ENCODE measurements at regions not wholly inside any gene's neighbourhood (a gene's known extent, or its start where the extent isn't known, plus 50 kb on each side); places are given as distances from the start of the nearest gene placed in this dataset.

DNA sequence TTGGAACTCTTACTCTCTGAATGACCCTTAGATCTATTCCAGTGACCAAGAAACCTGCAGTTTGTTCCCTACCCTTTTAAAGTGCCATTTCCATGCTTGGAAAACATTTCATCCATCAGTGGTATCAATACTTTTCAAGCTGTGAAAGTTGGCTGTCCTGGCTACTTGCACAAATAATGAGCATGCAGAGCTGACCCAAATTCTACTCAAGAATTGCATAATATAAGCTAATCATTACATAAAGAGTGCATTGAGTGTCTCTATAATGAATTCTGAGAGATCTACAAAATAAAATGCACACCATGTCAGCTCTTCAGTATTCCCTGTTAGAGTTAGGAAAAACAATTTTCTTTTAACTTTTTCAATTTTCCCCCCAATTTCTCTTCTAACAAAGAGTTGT is 181.3 kb upstream of the HS3ST5 start:
- no peaks in the 10 kb centered on the region for H3K79me2 ChIP-seq (ENCODE audit: control insufficient read depth, insufficient read depth, low read length)
- H3K4me3 ChIP-seq (replicated peaks in 1 of 3; ENCODE audit: insufficient read depth in 1 of 3, low read depth in 1 of 3, low read length in 3 of 3), result no peak overlapping the region
- no peaks in the 10 kb centered on the region for H3K27me3 ChIP-seq (ENCODE audit: control insufficient read depth in 2 of 2, insufficient read depth in 2 of 2, low read length in 2 of 2)
- no peaks in the 10 kb centered on the region for H3K9me1 ChIP-seq (replicated peaks; ENCODE audit: control insufficient read depth, extremely low read depth, insufficient read depth, low read length)
- no TSS peak for BruUV-seq (replicated peaks)
- no peak overlapping the region for H3K27ac ChIP-seq (ENCODE audit: insufficient read depth, low read depth, low read length)
- DNase-seq (ENCODE audit: low read depth, low spot score) (no peak), FAIRE-seq (no peak)
- no peak overlapping the region for H3K9ac ChIP-seq (replicated peaks; ENCODE audit: extremely low read depth, insufficient read depth, low read length)
- no peaks in the 10 kb centered on the region for H3K36me3 ChIP-seq (ENCODE audit: control insufficient read depth in 2 of 2, extremely low read depth in 1 of 2, insufficient read depth in 2 of 2, low read length in 2 of 2)
- dilution Hi-C loops (cut with MboI; ENCODE audit: extremely low pct_ligation_motif_present, low sequenced_read_pairs), result no loop called here
- no peak overlapping the region for H2AFZ ChIP-seq (ENCODE audit: low read depth, low read length)
- intact Hi-C loops (cut with micrococcal nuclease), result no loop called here
- POLR2A ChIA-PET, result no interaction called here
- no peak overlapping the region for H3K4me2 ChIP-seq (ENCODE audit: insufficient read depth, low read length)
- H3K9me3 ChIP-seq (replicated peaks; ENCODE audit: control insufficient read depth, insufficient read depth, low read length), result peaks cover 2% of the 10 kb centered on the region
- no peaks in the 10 kb centered on the region for H3K4me1 ChIP-seq (ENCODE audit: control insufficient read depth, extremely low read depth, insufficient read depth, low read length)
- H4K20me1 ChIP-seq (replicated peaks; ENCODE audit: control insufficient read depth, extremely low read depth, insufficient read depth, low read length), result no peaks in the 10 kb centered on the region
- TF ChIP-seq POLR2AphosphoS5 (IDR thresholded peaks at IDR 0.05; ENCODE audit: insufficient read depth, low read depth, low read length) (no peak), FOS (IDR thresholded peaks at IDR 0.05; ENCODE audit: borderline replicate concordance, insufficient read depth, low read length) (no peak), GATA2 (IDR thresholded peaks at IDR 0.05; ENCODE audit: insufficient read depth, insufficient read length, low read depth, low read length) (no peak), MYC (IDR thresholded peaks at IDR 0.05; ENCODE audit: low read depth, low read length) (no peak), POLR2A (IDR thresholded peaks at IDR 0.05; ENCODE audit: low read depth, low read length) (no peak), EZH2 (IDR thresholded peaks at IDR 0.05; ENCODE audit: borderline replicate concordance, low read depth, low read length, severe bottlenecking) (no peak), JUN (IDR thresholded peaks at IDR 0.05; ENCODE audit: borderline replicate concordance, insufficient read depth, insufficient read length, low read depth) (no peak)
- TF ChIP-seq, protein P1, sequence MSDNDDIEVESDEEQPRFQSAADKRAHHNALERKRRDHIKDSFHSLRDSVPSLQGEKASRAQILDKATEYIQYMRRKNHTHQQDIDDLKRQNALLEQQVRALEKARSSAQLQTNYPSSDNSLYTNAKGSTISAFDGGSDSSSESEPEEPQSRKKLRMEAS (IDR thresholded peaks at IDR 0.05; ENCODE audit: insufficient read depth, insufficient read length), result no peak
- TF ChIP-seq, protein P2, sequence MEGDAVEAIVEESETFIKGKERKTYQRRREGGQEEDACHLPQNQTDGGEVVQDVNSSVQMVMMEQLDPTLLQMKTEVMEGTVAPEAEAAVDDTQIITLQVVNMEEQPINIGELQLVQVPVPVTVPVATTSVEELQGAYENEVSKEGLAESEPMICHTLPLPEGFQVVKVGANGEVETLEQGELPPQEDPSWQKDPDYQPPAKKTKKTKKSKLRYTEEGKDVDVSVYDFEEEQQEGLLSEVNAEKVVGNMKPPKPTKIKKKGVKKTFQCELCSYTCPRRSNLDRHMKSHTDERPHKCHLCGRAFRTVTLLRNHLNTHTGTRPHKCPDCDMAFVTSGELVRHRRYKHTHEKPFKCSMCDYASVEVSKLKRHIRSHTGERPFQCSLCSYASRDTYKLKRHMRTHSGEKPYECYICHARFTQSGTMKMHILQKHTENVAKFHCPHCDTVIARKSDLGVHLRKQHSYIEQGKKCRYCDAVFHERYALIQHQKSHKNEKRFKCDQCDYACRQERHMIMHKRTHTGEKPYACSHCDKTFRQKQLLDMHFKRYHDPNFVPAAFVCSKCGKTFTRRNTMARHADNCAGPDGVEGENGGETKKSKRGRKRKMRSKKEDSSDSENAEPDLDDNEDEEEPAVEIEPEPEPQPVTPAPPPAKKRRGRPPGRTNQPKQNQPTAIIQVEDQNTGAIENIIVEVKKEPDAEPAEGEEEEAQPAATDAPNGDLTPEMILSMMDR (IDR thresholded peaks at IDR 0.05; ENCODE audit: extremely low read depth in 1 of 2, insufficient read depth in 1 of 2, low read depth in 1 of 2, low read length in 2 of 2), result no peak
- CTCF ChIA-PET, result no interaction called here
